ENCODE measurements at regions not wholly inside any gene's neighbourhood (a gene's known extent, or its start where the extent isn't known, plus 50 kb on each side); places are given as distances from the start of the nearest gene placed in this dataset.

GRCh38 chr10:2414562-2414961, 652.8 kb upstream of the PFKP start:
- H3K36me3 Mint-ChIP-seq (ENCODE audit: unreplicated experiment) = no peaks in the 10 kb centered on the region
- no peak overlapping the region for H3K27ac Mint-ChIP-seq (ENCODE audit: unreplicated experiment)
- H3K4me3 Mint-ChIP-seq (ENCODE audit: unreplicated experiment) = no peak overlapping the region
- peaks cover 2% of the 10 kb centered on the region for H3K9me3 Mint-ChIP-seq (ENCODE audit: unreplicated experiment)
- H3K27me3 Mint-ChIP-seq (ENCODE audit: unreplicated experiment) = peaks cover 3% of the 10 kb centered on the region
- no peak for TF ChIP-seq CTCF (IDR thresholded peaks at IDR 0.05)
- no peaks in the 10 kb centered on the region for H3K4me1 Mint-ChIP-seq (ENCODE audit: unreplicated experiment)
- no peak for DNase-seq (ENCODE audit: extremely low spot score, unreplicated experiment)

GRCh38 chr10:2414039-2414438, 653.3 kb upstream of the PFKP start:
- no peak for TF ChIP-seq CTCF (IDR thresholded peaks at IDR 0.05)
- no peak for DNase-seq (ENCODE audit: extremely low spot score, unreplicated experiment)
- H3K36me3 Mint-ChIP-seq (ENCODE audit: unreplicated experiment) = no peaks in the 10 kb centered on the region
- no peak overlapping the region for H3K4me3 Mint-ChIP-seq (ENCODE audit: unreplicated experiment)
- H3K27ac Mint-ChIP-seq (ENCODE audit: unreplicated experiment) = no peak overlapping the region
- H3K4me1 Mint-ChIP-seq (ENCODE audit: unreplicated experiment) = no peaks in the 10 kb centered on the region
- peaks cover 2% of the 10 kb centered on the region for H3K27me3 Mint-ChIP-seq (ENCODE audit: unreplicated experiment)
- H3K9me3 Mint-ChIP-seq (ENCODE audit: unreplicated experiment) = peaks cover 2% of the 10 kb centered on the region

GRCh38 chr10:2410049-2410448, 657.3 kb upstream of the PFKP start:
- peaks cover 18% of the 10 kb centered on the region for H3K27me3 Mint-ChIP-seq (ENCODE audit: unreplicated experiment)
- TF ChIP-seq CTCF (IDR thresholded peaks at IDR 0.05) = no peak
- no peaks in the 10 kb centered on the region for H3K4me1 Mint-ChIP-seq (ENCODE audit: unreplicated experiment)
- no peaks in the 10 kb centered on the region for H3K36me3 Mint-ChIP-seq (ENCODE audit: unreplicated experiment)
- H3K27ac Mint-ChIP-seq (ENCODE audit: unreplicated experiment) = no peak overlapping the region
- peaks cover 2% of the 10 kb centered on the region for H3K9me3 Mint-ChIP-seq (ENCODE audit: unreplicated experiment)
- no peak for DNase-seq (ENCODE audit: extremely low spot score, unreplicated experiment)
- no peak overlapping the region for H3K4me3 Mint-ChIP-seq (ENCODE audit: unreplicated experiment)

- no peaks in the 10 kb centered on the region for H3K9me3 Mint-ChIP-seq (ENCODE audit: unreplicated experiment)
- H3K27me3 Mint-ChIP-seq (ENCODE audit: unreplicated experiment) = peaks cover 45% of the 10 kb centered on the region
- H3K27ac Mint-ChIP-seq (ENCODE audit: unreplicated experiment) = no peak overlapping the region
These were observed 664.1 kb upstream of the ADARB2 start for GRCh38 chr10:2401459-2401858.

GRCh38 chr10:2399482-2399881, 662.2 kb upstream of the ADARB2 start:
- Mint-ChIP-seq H3K27me3 (ENCODE audit: unreplicated experiment) (peaks cover 44% of the 10 kb centered on the region), H3K9me3 (ENCODE audit: unreplicated experiment) (no peaks in the 10 kb centered on the region), H3K27ac (ENCODE audit: unreplicated experiment) (no peak overlapping the region), H3K36me3 (ENCODE audit: unreplicated experiment) (no peaks in the 10 kb centered on the region), H3K4me3 (ENCODE audit: unreplicated experiment) (no peak overlapping the region), H3K4me1 (ENCODE audit: unreplicated experiment) (no peaks in the 10 kb centered on the region)
- no peak for TF ChIP-seq CTCF (IDR thresholded peaks at IDR 0.05)
- no peak for DNase-seq (ENCODE audit: extremely low spot score, unreplicated experiment)

More at GRCh38 chr10:2401459-2401858, 664.1 kb upstream of the ADARB2 start:
- no peak for DNase-seq (ENCODE audit: extremely low spot score, unreplicated experiment)
- no peak for TF ChIP-seq CTCF (IDR thresholded peaks at IDR 0.05)
- H3K4me1 Mint-ChIP-seq (ENCODE audit: unreplicated experiment) = no peaks in the 10 kb centered on the region
- no peaks in the 10 kb centered on the region for H3K36me3 Mint-ChIP-seq (ENCODE audit: unreplicated experiment)
- no peak overlapping the region for H3K4me3 Mint-ChIP-seq (ENCODE audit: unreplicated experiment)
